K562 (cell line): ENCODE measurements at regions not wholly inside any gene's neighbourhood (a gene's known extent, or its start where the extent isn't known, plus 50 kb on each side); places are given as distances from the start of the nearest gene placed in this dataset.

Experiments
- ATAC-seq: fragments of 200-7000 bp; cut with Tn5 transposase; 3 replicates; pipeline ENCODE4 v1.9.1; 2020; ENCODE audit warnings: moderate library complexity
- BruUV-seq: library from RNA; stranded (reverse); fragments of 400-500 nt; replicated peaks from 2 replicates; lab custom pipeline; 2021; lab: Mats Ljungman, UMichigan
- CTCF ChIA-PET: fragments of 300-600 bp; formaldehyde crosslinking; extraction: SDS; loops from one replicate; lab custom pipeline; 2021; ENCODE audit warnings: low intra/inter-chr PET ratio; lab: Yijun Ruan, JAX
- POLR2A ChIA-PET: fragments of 300-600, 350-650 bp; sonication (Branson Sonifier 250); formaldehyde crosslinking; extraction: SDS; loops from one replicate; lab custom pipeline; 2021; ENCODE audit warnings: antibody characterized with exemption, inconsistent platforms; lab: Yijun Ruan, JAX
- DNase-seq, 4 experiments: peaks; one replicate each; pipeline versions ENCODE4 v3.0.0 to v3.0.0-alpha.2; 2011 to 2018; ENCODE audit warnings: low spot score in 3 of 4, mixed read lengths in 3 of 4; ENCODE audit errors: extremely low read depth in 1 of 4
- FAIRE-seq: peaks from 2 replicates; lab custom pipeline; 2011; peaks lifted over from hg19 to GRCh38; lab: Jason Lieb, UNC
- H2AFZ ChIP-seq: 2 replicates; pipeline ENCODE4 v1.6.0; 2011; ENCODE audit warnings: low read depth, low read length, control low read depth, inconsistent platforms
- H3K27ac ChIP-seq: fragments of 200-600 bp; 3 replicates; pipeline ENCODE4 v1.8.0; 2011; ENCODE audit warnings: low read depth, mild to moderate bottlenecking, control low read depth, inconsistent platforms, low read length, moderate library complexity, mixed read lengths; ENCODE audit errors: extremely low read depth
- H3K27me3 ChIP-seq, 2 experiments: fragments of 300-600 bp in 1 of 2; 2 replicates in 1 of 2; 3 replicates in 1 of 2; pipeline versions ENCODE4 v1.6.0 to v1.8.0; 2011; ENCODE audit warnings: inconsistent platforms in 2 of 2, low read length in 2 of 2, mild to moderate bottlenecking in 1 of 2, mixed read lengths in 1 of 2, moderate library complexity in 1 of 2; ENCODE audit not compliant: control insufficient read depth in 2 of 2, insufficient read depth in 2 of 2
- H3K36me3 ChIP-seq: fragments of 300-600 bp; 3 replicates; pipeline ENCODE4 v1.8.0; 2011; ENCODE audit warnings: mild to moderate bottlenecking, low read length, inconsistent platforms; ENCODE audit not compliant: control insufficient read depth, insufficient read depth
- H3K4me1 ChIP-seq, 2 experiments: fragments of 200-600 bp in 1 of 2; replicated peaks in 1 of 2; 2 replicates in 1 of 2; 3 replicates in 1 of 2; pipeline versions ENCODE4 v1.5.1 to v1.8.0; 2011; ENCODE audit warnings: inconsistent platforms in 2 of 2, low read length in 2 of 2, mild to moderate bottlenecking in 1 of 2, mixed read lengths in 1 of 2, moderate library complexity in 1 of 2; ENCODE audit not compliant: control insufficient read depth in 2 of 2, insufficient read depth in 2 of 2
- H3K4me2 ChIP-seq: 2 replicates; pipeline ENCODE4 v1.6.1; 2011; ENCODE audit warnings: low read length, control low read depth, inconsistent platforms, mixed read lengths; ENCODE audit not compliant: insufficient read depth
- H3K4me3 ChIP-seq: fragments of 200-600 bp; sonication (generic), shearing (Covaris generic); 2 replicates; pipeline ENCODE4 v1.5.1; 2016; ENCODE audit warnings: control low read depth, inconsistent platforms
- H3K79me2 ChIP-seq: fragments of 200-600 bp; 3 replicates; pipeline ENCODE4 v1.8.0; 2011; ENCODE audit warnings: low read length, inconsistent platforms; ENCODE audit not compliant: control insufficient read depth, insufficient read depth
- H3K9ac ChIP-seq, 2 experiments: 2 replicates each; pipeline versions ENCODE4 v1.6.0 to v1.6.1; 2011; ENCODE audit warnings: low read depth in 2 of 2, low read length in 2 of 2, control low read depth in 1 of 2, inconsistent platforms in 1 of 2, mild to moderate bottlenecking in 1 of 2, mixed read lengths in 1 of 2; ENCODE audit not compliant: insufficient read depth in 1 of 2
- H3K9me1 ChIP-seq: one replicate; pipeline ENCODE4 v1.6.0; 2011; ENCODE audit warnings: inconsistent platforms, mild to moderate bottlenecking, low read length, moderate library complexity; ENCODE audit not compliant: control insufficient read depth, insufficient read depth
- H3K9me3 ChIP-seq: replicated peaks from 2 replicates; pipeline ENCODE4 v1.5.1; 2011; ENCODE audit warnings: low read depth, low read length, inconsistent platforms; ENCODE audit not compliant: control insufficient read depth, insufficient read depth
- H4K20me1 ChIP-seq: replicated peaks from 2 replicates; pipeline ENCODE4 v1.6.1; 2011; ENCODE audit warnings: low read length, inconsistent platforms, mixed read lengths; ENCODE audit not compliant: control insufficient read depth, insufficient read depth
- CEBPG ChIP-seq, 3 experiments: fragments of 200-800 bp in 1 of 3; sonication (Bioruptor generic) in 1 of 3; sonication (generic) in 1 of 3; formaldehyde crosslinking in 1 of 3; IDR thresholded peaks in 2 of 3; conservative IDR thresholded peaks in 1 of 3; 2 replicates each; pipeline versions ENCODE4 v1.6.1 to v1.8.0; 2016 to 2022; ENCODE audit warnings: missing compliant biosample characterization in 2 of 3, missing genetic modification characterization in 2 of 3, mild to moderate bottlenecking in 1 of 3, missing genetic modification reagents in 1 of 3
- CREB1 ChIP-seq, 2 experiments: sonication (generic) in 1 of 2; formaldehyde crosslinking in 1 of 2; IDR thresholded peaks; 2 replicates each; pipeline versions ENCODE4 v1.6.1 to v1.8.0; 2012 to 2022; ENCODE audit warnings: inconsistent platforms in 1 of 2, mild to moderate bottlenecking in 1 of 2, missing genetic modification reagents in 1 of 2, moderate library complexity in 1 of 2
- ETV6 ChIP-seq, 3 experiments: fragments of 150-350 bp in 1 of 3; sonication (generic) in 1 of 3; formaldehyde crosslinking in 1 of 3; IDR thresholded peaks; 2 replicates each; pipeline versions ENCODE4 v1.6.1 to v1.8.0; 2014 to 2022; ENCODE audit warnings: borderline replicate concordance in 2 of 3, low read depth in 2 of 3, antibody characterized with exemption in 1 of 3, low read length in 1 of 3, mild to moderate bottlenecking in 1 of 3, missing genetic modification reagents in 1 of 3
- KLF16 ChIP-seq: IDR thresholded peaks from 2 replicates; pipeline ENCODE4 v1.6.1; 2016; ENCODE audit warnings: antibody characterized with exemption
- MITF ChIP-seq: IDR thresholded peaks from 2 replicates; pipeline ENCODE4 v1.6.1; 2014; ENCODE audit warnings: antibody characterized with exemption
- OTX1 ChIP-seq: fragments of 450-650 bp; formaldehyde crosslinking; IDR thresholded peaks from 2 replicates; pipeline ENCODE4 v1.4.0; 2022; ENCODE audit warnings: mild to moderate bottlenecking
- UBTF ChIP-seq, 2 experiments: IDR thresholded peaks; 2 replicates each; pipeline ENCODE4 v1.6.1; 2012; ENCODE audit warnings: improper control_type of control experiment in 2 of 2, low read depth in 2 of 2, low read length in 2 of 2, borderline replicate concordance in 1 of 2
- ZBTB5 ChIP-seq: fragments of 450-650 bp; IDR thresholded peaks from 2 replicates; pipeline ENCODE4 v1.6.1; 2017; ENCODE audit warnings: antibody characterized with exemption
- ZNF212 ChIP-seq: fragments of 450-650 bp; formaldehyde crosslinking; IDR thresholded peaks from 2 replicates; pipeline ENCODE4 v1.4.0; 2020; ENCODE audit warnings: mild to moderate bottlenecking
- ZNF592 ChIP-seq: fragments of 450-650 bp; IDR thresholded peaks from 2 replicates; pipeline ENCODE4 v1.6.1; 2017; ENCODE audit warnings: antibody characterized with exemption, mild to moderate bottlenecking
- WGBS: fragments of 100-300 bp; shearing (Covaris generic); methylation state at CpG from one replicate; pipeline ENCODE4 v1.1.6; 2016; ENCODE audit warnings: low coverage, mixed read lengths; ENCODE audit not compliant: insufficient coverage; ENCODE audit errors: missing lambda C conversion rate; 5-methylcytosine and 5-hydroxymethylcytosine counted together
- in situ Hi-C: fragments of 300-500 bp; cut with MboI; formaldehyde crosslinking; loops from 4 replicates; pipeline ENCODE4 v1.15.0; 2018; ENCODE audit warnings: inconsistent platforms, mixed read lengths
- intact Hi-C: fragments of 100-400 bp; cut with micrococcal nuclease; formaldehyde crosslinking; loops from 2 replicates; pipeline ENCODE4 v1.14.2; 2022

GRCh38 chr10:8289186-8289924 lies 234.9 kb downstream of the GATA3 start:
- no peaks in the 10 kb centered on the region for H3K79me2 ChIP-seq
- no peak overlapping the region for H2AFZ ChIP-seq
- FAIRE-seq, result no peak
- H3K27me3 ChIP-seq, result peaks cover 0 to 5% of the 10 kb centered on the region in 2 experiments; a peak in 3 of 5 replicates
- H3K4me1 ChIP-seq, result no peaks in the 10 kb centered on the region
- no peak overlapping the region for H3K4me3 ChIP-seq
- CTCF ChIA-PET, result no interaction called here
- 0% methylated on average over 4 of the region's 4 CpGs for WGBS
- in situ Hi-C loops, result no loop called here
- no peak for DNase-seq
- H3K9me1 ChIP-seq, result no peaks in the 10 kb centered on the region
- H3K36me3 ChIP-seq, result no peaks in the 10 kb centered on the region
- no peaks in the 10 kb centered on the region for H4K20me1 ChIP-seq
- no TSS peak for BruUV-seq
- intact Hi-C loops, result no loop called here
- H3K27ac ChIP-seq, result no peak overlapping the region
- H3K4me2 ChIP-seq, result no peak overlapping the region
- H3K9me3 ChIP-seq, result no peaks in the 10 kb centered on the region
- no peak overlapping the region for H3K9ac ChIP-seq
- POLR2A ChIA-PET, result no interaction called here
- no peak for ATAC-seq
- TF ChIP-seq OTX1 (CRISPR knock-in tag), result no peak
- TF ChIP-seq MITF, result no peak
- TF ChIP-seq ETV6 (IDR thresholded peaks at IDR 0.05; ENCODE audit: borderline replicate concordance in 1 of 2, low read depth in 2 of 2, low read length in 1 of 2), result no peak
- TF ChIP-seq ETV6 (CRISPR knock-in tag; IDR thresholded peaks at IDR 0.05; ENCODE audit: borderline replicate concordance), result no peak
- no peak for TF ChIP-seq CEBPG (CRISPR knock-in tag; IDR thresholded peaks at IDR 0.05)
- no peak for TF ChIP-seq CEBPG (tag; conservative IDR thresholded peaks at IDR 0.05 in 1 of 2, IDR thresholded peaks at IDR 0.05 in 1 of 2)
- no peak for TF ChIP-seq ZBTB5
- no peak for TF ChIP-seq ZNF212 (CRISPR knock-in tag)
- no peak for TF ChIP-seq ZNF592
- TF ChIP-seq CREB1 (IDR thresholded peaks at IDR 0.05), result no peak
- no peak for TF ChIP-seq CREB1 (CRISPR knock-in tag; IDR thresholded peaks at IDR 0.05)
- no peak for TF ChIP-seq UBTF (IDR thresholded peaks at IDR 0.05; ENCODE audit: borderline replicate concordance in 1 of 2, low read depth in 2 of 2, low read length in 2 of 2)
- TF ChIP-seq KLF16, result no peak
